ENCODE measurements at regions not wholly inside any gene's neighbourhood (a gene's known extent, or its start where the extent isn't known, plus 50 kb on each side); places are given as distances from the start of the nearest gene placed in this dataset.
"Not testable (repeated sequence)": the region's sequence is repeated elsewhere in the genome, so short reads cannot be mapped to it uniquely, and the experiment has no call there.

DNA sequence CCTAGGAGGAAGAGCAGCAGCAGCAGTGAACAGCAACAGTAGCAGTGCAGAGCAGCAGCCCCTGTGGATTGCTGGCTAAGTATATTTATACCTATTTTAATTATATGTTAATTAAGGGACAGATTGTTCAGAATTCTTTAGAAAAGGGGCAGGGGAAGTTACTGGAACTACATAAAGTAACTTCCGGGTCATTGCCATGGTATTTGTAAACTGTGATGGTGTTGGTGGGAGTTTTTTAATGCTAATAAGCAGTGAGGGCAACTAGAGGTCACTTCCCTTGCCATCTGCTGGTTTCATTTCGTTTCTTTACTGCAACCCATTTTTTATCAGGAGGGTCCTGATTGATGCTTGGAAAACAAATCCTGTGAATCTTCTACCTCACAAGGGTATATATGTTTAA is 229.8 kb upstream of the PODXL start:
- no peak for DNase-seq

DNA sequence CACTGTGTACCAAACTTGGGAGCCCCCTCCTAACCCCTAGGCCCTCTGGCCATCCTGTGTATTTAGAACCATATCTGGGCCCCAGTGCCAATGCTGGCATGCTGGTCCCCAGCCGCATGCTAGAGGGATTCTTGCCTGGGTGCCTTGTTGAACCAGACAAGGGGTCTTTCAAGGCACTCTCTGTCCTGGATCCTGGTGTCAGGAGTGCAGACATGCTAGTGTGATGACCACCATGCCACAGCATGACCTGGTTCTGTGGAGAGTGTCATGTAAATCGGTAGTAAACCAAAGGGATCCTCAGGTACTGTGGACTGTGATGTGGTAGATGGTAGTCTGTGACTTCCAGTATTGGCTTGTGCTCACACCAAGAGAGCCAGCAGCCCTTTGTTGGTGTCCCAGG is 222.2 kb upstream of the PODXL start:
- no peak for DNase-seq

DNA sequence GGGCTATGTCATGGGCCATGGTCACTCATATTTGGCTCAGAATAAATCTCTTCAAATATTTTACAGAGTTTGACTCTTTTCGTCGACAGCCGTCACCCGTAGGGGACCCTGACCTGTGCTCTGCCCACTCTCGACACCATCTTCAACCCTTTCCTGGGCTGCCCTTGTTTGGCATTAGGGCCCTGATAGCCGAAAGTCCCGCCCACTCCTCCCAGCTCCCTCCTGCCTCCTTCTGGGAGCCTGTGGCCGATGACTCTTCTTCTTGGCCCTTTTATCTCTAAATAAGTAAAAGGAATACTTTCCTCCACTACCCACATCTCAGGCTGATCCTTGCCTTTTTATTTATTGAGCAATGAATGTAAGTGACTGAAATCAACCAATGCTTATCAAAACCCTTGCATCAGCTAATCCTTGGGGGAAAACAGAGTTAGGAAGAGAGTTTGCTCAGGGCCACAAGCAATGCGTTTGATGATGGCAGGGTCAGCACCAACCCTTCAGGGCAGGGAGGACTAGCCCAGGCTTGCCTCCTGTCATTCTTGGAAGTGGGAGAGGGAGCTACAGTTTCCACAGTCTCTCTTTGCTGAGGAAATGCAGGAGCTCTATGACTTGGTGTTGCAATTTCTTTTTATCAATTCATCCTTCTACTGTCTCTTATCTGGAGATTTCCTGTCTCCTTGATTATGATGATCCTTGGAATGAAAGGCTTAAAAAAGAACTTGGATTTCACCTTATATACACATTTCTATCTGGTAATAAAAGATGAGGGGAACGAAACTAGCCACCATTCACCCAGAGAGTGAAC is 218.2 kb upstream of the PODXL start:
- DNase-seq, result no peak

DNA sequence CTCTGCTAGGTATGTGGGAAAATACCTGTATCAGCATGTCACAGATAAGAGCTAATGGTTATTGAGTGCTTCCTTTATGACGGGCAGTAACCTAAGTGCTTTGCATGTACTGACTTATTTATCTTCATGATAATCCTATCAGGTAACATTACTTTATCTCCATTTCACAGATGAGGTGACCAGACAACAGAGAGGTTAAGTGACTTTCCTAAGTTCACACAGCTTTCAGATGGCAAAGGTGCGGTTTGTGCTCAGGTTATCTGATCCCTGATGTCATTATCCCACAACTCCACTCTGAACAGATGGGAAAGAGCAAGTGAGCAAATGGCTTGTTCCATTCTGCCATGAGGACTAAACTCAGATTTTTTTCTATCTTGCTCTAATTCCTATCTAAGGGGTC is 217.0 kb upstream of the PODXL start:
- DNase-seq, result no peak

DNA sequence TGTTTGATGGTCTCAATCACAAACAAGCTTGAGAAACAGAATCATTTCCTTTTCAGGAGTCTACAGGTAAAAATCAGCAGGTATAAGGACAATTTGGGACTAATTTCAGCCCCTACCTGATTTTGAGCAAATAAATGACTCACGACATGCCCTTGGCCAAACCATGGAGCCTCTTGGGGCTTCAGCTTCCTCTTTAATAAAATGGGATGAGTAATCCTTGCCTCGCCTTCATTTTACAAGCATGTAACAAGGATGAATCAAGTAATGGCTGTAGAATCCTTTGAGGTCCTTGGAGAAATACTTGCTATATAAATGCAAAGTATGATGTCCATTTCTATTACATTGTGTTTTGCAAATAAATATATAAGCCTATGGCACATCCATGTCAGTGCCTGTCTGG is 212.8 kb upstream of the PODXL start:
- DNase-seq, result no peak

DNA sequence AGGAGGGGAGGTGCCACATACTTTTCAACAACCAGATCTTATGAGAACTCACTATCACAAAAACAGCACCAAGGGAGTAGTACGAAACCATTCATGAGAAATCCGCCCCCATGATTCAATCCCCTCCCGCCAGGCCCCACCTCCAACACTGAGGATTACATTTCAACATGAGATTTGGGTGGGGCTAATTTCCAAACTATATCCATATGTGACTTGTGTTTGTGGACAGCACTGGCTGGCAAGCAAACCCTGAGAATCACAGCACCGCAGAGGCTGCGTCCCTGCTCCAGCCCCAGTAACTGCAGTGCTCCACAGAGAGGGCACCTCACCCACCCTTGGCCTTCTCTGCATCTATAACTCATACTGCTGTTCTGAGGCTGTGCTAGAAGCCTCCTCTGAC is 211.2 kb upstream of the PODXL start:
- no peak for DNase-seq

DNA sequence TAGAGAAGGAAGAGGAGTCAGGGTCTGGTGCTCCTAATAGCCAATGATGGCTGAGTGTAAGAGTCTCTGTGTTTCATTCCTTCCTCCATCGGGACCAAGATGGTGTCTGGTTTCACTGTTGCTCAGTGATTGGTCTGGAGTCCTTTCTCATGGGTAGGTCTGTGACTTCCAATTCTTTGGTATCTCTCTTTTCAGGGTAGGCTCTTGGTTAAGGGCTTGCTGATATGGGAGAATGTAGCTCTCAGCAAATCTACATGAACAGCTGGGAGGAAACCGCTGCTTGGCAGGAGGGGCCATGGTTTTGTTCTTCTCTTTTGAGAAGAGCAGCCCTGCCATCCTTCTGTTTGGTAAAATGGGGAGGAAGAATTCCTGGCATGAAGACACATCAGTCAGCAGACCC is 209.1 kb upstream of the PODXL start:
- no peak for DNase-seq

DNA sequence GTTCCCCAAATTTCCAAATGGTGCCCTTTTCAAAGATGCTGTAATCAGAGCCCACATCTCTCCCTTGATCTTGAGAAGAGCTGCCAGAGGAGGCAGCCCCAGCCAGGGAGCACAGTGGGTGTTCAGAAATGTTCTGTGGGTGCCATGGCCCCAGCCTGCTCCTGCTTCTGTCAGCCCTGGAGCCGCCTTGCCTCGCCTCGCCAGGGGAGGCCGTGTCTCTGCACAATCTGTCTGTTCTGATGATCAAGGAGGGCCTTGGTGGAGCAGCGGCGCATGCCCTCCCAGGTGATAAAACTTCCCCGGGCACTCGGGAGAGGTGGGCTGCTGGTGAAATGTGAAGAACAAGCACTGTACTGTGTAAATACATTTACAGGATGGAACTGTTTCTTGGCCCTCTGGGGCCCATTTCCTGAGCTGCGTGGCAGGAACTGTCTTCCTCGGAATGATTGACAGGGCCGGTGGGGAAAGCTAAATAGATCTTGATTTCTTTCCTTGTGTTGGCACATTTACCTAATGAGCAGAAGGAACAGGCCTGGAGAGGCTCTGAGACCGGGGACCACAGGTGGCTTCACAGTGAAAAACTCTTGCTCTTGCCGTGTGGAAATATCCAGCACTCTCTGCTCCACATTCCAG is 207.8 kb upstream of the PODXL start:
- no peak for DNase-seq

DNA sequence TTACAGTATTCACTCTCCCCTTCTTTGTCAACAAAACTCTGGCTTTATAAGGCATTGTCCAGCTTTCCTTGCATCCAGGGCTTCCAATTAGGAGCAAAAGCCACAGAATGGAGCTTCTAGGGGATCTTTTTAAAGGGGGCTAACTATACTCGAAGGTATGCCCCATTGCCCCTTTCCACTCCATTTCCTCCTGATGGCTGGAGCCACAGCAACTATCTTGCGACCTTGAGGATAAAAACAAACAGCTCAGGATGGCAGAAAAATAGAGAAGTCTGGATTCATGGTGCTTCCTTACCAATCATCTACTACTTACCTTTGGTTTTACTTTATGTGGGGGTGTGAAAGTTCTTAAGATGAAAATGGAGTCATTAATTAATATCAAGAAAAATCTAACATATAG is 206.3 kb upstream of the PODXL start:
- no peak for DNase-seq

DNA sequence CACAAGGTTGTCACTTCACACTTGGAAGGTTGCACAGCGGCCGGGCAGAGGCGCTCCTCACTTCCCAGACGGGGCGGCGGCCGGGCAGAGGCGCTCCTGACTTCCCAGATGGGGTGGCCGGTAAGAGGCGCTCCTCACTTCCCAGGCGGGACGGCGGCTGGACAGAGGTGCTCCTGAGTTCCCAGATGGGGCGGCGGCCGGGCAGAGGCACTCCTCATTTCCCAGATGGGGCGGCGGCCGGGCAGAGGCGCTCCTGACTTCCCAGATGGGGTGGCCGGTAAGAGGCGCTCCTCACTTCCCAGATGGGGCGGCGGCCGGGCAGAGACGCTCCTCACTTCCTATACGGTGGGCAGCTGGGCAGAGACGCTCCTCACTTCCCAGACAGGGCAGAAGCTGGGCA is 199.4 kb upstream of the PODXL start:
- not testable (repeated sequence) for DNase-seq

DNA sequence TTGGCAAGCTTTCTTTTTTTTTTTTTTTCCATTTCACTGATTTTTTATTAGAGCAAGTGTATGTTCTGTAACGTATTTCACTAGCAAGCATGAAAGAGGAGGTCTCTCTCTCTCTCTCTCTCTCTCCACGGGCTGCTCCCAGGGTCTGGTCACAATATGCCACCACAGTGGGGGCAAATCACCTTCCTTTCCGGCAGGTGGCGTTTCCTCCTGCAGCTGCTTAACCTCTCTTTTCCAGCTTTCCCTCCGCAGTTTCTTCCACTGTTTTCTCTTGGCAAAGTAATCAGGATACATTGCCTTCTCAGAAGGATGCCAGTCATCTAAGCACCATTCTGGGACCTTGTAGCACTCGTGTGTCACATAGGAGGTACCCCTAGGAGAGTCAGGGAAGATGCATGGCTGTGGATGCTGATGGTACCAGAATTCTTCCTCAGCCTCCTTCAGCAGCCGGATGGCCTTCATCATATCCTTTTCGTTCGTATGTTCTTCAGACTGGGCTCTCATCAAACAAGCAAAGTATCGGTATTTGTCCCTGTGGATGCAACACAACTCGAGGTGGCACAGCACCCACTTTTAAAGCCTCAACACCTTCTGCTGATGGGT is 197.3 kb upstream of the PODXL start:
- no peak for DNase-seq

DNA sequence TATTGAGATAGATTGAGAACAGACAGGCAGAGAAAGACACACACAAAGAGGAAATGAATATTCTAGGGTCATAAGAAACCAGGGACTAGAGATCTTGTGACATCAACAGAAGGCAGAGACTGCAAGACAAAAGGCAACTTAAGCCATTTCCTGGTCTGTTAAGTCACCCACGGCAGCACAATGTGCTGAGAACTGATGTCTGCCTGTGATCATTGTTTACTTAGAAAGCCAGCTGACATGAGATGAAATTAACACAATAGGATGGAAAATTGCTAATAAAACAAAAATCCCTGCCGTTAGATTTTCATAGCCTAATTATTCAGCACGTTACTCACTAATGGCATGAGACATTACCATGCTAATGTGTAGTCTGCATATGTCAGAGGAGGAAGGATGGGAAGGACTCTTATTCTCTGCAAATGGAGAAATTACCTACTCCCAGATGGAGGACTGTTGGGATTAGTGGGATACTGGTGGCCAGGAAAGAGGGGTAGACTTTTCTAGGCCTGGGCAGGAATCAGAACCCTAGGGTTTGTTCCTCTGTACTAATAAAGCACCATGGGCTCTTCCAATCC is 191.3 kb upstream of the PODXL start:
- no peak for DNase-seq

DNA sequence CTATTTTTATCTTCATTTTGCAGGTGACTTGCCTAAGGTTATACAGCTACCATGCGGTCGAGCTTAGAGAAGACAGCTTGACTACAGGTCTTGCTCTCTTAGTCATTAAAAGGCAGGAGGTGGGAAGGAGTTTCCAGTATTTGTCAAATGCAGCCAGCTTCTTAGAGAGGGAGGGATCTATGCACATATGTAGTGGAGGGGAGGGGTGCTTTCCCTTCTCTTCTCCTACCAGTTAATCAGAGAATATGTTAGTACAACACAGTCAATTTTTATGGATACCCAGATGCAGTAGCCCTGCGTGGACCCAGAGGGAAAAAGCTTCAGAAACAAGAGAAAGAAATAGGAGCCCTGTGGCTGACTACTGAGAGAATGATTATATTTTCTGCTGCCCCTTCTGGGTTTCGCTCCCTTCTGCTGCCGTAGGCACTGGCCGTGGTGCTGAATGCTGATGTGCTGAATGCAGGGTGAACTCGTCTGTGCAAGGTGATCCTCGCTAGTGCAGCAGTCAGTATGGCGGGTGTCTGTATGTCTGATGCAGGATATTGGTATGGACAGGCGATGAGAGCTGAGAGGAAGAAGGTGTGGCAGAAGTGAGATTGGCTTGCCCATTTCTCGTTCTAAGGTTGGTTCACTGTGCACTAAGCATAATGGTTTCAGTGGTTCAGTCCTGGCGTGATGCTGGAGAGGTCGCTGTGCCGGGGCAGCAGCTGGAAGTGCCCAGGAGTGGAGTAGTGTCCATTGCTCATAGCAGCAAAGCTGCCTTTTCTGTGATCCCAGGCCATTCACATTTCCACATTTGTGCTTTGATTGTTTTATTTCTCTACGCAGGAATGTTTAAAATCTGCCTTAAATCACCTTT is 189.2 kb upstream of the PODXL start:
- no peak for DNase-seq

DNA sequence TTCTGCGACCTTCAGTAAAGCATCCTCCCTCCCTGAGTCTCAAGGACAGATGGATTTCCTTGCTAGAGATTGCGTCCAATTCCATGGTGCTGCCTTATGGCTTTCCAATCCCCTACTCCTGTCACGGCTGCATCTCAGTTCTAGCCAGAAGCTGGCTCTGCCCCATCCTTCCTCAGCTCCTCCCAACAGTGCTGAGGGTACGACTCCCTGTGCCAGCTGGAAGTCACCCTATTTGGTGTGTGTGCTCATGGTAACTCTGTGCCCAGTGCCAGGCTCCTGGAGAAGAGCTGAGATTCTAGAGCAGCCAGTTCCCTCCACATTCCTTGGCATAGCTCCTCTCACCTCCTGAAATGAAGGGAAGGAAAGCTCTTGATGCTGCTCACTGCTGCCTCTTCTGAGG is 185.0 kb upstream of the PODXL start:
- no peak for DNase-seq

DNA sequence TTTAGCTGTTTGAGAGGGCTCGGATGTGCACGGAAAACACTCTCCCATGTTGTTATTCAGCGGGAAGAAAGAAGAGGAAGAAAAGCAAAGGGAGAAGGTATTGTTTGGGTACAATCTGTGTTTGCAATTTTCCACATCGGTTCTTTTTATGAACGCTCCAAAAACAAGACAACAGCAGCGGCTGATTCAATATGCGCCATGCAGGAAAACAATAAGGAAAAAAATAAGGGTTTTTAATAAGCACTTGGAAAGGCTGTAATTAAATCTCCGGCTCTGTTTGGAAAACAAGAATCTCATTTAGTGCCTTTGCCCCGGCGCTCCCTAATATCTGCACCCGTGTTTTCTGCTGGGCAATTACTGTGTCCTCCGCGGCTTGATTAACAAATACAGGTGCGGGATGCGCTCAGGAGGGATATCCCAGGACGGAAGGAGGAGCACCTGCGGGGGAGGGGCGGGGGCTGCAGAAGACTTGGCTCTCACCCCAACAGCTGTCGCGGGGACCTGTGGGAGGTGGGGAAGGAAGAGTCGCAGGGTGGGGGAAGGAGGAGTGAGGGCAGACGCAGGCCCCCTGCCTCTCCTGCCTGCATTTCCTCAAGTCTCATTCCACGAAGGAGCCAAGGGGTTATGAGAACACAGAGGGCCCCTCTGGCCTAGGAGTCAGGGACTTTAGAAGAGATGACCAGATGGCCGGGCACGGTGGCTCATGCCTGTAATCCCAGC is 181.5 kb upstream of the PODXL start:
- no peak for DNase-seq

DNA sequence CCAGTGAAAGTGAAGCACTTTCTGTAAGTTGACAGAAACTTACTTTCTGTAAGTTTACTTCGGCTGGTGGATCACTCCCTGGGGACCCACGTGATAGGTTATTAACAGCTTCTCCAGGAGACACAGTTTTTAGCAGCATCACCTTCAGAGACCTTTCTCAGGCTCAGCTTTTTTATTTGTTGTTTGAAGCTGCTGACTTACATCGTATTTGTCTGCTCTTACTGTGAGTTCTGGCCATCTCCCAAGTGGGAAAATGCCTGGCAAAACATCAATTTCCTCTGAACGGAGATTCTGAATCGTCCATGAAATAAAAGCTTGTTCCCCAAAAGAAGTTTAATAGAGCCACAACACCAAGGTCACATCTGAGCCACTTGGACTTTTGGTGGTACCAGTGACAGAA is 178.7 kb upstream of the PODXL start:
- no peak for DNase-seq

DNA sequence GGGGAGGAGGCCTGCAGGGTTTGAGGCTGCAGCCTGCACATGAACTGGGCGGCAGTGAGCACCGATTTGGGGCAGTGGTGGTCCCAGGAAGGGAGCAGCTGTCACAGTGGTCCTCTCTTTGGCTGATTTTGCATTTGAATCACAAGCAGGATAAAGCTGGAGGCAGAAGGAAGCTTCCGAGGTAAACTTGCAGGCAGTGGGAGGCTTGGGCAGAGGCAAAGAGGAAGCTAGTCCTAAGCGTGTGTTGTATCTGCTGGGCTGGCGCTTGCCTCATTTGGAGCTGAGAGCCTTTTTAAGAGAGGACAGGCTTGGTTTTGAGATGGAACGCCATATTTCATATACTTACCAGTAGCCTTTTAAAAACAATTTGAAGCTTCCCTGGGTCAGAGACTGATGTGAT is 177.2 kb upstream of the PODXL start:
- DNase-seq, result no peak

DNA sequence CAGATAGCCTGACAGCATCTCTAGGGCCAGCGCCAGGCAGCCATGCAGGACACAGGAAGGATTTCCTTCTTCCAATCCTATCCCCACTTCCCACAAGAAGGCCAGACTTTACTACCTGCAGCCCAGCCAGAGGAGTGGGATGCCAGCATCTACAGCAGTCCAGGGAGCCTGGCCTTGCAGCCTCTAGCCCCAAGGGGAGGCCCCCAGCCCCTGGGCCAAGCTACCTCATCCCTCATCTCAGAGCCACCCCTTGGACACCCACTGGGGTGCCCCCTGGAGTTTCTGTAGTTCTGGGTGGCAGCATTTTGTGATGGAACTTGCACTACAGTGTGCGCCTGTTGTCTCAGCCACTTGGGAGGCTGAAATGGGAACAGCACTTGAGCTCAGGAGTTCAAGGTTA is 170.8 kb upstream of the PODXL start:
- no peak for DNase-seq

DNA sequence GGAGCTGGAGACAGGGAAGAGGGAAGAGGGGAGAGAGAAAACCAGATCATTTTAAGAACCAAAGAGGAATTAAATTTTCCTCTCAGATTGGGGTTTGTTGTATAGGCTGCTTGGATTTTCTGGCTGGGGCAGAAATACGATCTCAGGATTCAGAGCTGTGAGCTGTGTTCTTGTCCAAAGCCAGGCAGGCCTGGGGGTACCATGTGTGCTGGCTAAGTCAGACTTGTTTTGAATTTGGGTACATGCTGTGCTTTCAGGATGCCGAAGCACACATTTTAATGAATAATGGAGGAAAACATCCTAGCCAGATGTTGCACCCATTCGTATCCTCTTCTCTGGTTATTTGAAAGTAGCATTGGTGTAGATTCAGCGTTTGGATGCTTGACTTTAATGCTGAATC is 170.3 kb upstream of the PODXL start:
- DNase-seq, result no peak

DNA sequence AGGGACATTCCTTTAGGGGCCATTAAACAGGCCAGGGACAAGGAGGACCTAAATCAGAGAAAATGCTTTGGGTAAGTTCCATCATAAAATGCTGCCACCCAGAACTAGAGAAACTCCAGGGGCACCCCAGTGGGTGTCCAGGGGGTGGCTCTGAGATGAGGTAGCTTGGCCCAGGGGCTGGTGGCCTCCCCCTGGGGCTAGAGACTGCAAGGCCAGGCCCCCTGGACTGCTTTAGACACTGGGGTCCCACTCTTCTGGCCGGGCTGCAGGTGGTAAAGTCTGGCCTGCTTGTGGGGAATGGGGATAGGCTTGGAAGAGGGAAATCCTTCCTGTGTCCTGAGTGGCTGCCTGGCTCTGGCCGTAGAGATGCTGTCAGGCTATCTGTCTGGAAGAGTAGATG is 169.6 kb upstream of the PODXL start:
- DNase-seq, result no peak

DNA sequence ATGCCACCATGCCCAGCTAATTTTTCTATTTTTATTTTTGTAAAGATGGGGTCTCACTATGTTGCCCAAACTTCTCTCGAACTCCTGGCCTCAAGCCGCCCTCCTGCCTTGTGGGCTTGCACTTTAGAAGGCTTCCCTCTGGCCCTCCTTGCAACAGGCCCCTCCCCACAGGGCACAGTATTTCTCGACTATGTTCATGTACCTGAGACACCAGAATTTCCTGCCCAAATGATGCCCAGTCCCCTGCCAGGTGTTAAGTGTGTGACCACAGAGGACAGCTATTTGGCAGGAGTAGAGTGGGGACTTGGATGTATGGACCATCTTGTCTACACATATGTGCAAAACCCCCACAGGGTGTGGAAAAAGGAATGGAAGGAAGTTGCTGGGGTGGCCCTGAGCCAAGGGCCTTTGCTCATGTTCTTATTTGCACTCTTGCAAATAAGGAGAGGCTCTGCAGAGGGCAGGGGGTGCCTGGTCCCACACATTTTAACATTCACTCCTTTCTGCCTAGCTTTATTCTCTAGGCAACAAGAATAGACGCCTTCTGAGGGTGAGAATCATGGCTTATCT is 168.4 kb upstream of the PODXL start:
- no peak for DNase-seq

DNA sequence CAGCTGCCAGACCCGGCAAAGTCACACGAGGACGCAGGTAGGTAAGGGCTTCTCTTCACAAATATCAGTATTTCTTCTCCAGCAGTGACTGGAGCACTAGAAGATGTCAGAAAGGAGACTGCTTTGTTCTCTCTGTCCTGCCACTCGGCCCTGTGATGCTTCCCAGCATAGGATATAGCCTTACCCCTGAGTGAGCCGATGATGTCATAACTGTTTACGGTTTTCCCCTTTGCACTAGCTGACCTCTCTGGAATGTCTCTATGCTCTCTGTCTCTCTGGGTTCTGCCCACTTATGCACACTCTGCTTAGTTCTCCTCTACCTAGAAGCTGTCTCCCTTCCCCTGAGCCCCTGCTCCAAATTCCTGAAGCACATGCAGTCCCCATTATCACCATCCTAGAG is 167.5 kb upstream of the PODXL start:
- DNase-seq, result no peak
